H1 (cell line): ENCODE measurements at regions not wholly inside any gene's neighbourhood (a gene's known extent, or its start where the extent isn't known, plus 50 kb on each side); places are given as distances from the start of the nearest gene placed in this dataset.

Experiments
- CTCF ChIA-PET: fragments of 300-600 bp; sonication (Branson Sonifier 250); formaldehyde crosslinking; loops from one replicate; lab custom pipeline; 2021; ENCODE audit not compliant: partially characterized antibody; lab: Charles Lee
- POLR2A ChIA-PET: fragments of 300-600 bp; sonication (Branson Sonifier 250); formaldehyde crosslinking; loops from one replicate; lab custom pipeline; 2021; ENCODE audit warnings: inconsistent platforms; ENCODE audit not compliant: partially characterized antibody; lab: Charles Lee
- DNase-seq, 2 experiments: peaks; one replicate each; pipeline versions ENCODE4 v3.0.0 to v3.0.0-alpha.2; 2010 to 2022; ENCODE audit warnings: low spot score in 2 of 2, low read depth in 1 of 2, mixed read lengths in 1 of 2
- FAIRE-seq: peaks from 2 replicates; lab custom pipeline; 2011; peaks lifted over from hg19 to GRCh38; lab: Jason Lieb, UNC
- H2AFZ ChIP-seq: 2 replicates; pipeline ENCODE4 v1.8.1; 2012; ENCODE audit warnings: low read length, inconsistent platforms
- H2AK5ac ChIP-seq: 2 replicates; pipeline ENCODE4 v1.6.1; 2013; ENCODE audit warnings: low read depth, low read length
- H2BK120ac ChIP-seq: replicated peaks from 2 replicates; pipeline ENCODE3; 2013; ENCODE audit warnings: low read depth, low read length, inconsistent platforms
- H2BK12ac ChIP-seq: 2 replicates; pipeline ENCODE4 v1.6.1; 2013; ENCODE audit warnings: low read depth, low read length
- H2BK15ac ChIP-seq: 2 replicates; pipeline ENCODE4 v1.6.1; 2013; ENCODE audit warnings: low read length
- H2BK20ac ChIP-seq: 2 replicates; pipeline ENCODE4 v1.6.1; 2013; ENCODE audit warnings: low read length
- H2BK5ac ChIP-seq: 2 replicates; pipeline ENCODE4 v1.6.1; 2013; ENCODE audit warnings: low read depth, low read length
- H3K14ac ChIP-seq: 2 replicates; pipeline ENCODE4 v1.6.1; 2013; ENCODE audit warnings: inconsistent platforms; ENCODE audit not compliant: insufficient read length
- H3K18ac ChIP-seq: 2 replicates; pipeline ENCODE4 v1.6.1; 2013; ENCODE audit warnings: low read length; ENCODE audit errors: extremely low read depth
- H3K23ac ChIP-seq: 2 replicates; pipeline ENCODE4 v1.6.1; 2013; ENCODE audit warnings: inconsistent platforms; ENCODE audit not compliant: insufficient read length
- H3K23me2 ChIP-seq: 2 replicates; pipeline ENCODE4 v1.6.1; 2013; ENCODE audit warnings: low read depth, low read length
- H3K27ac ChIP-seq: 2 replicates; pipeline ENCODE4 v1.6.1; 2011; ENCODE audit warnings: low read depth, low read length, inconsistent platforms
- H3K27me3 ChIP-seq, 4 experiments: replicated peaks in 1 of 4; 1 replicate in 1 of 4; 2 replicates in 3 of 4; pipeline versions ENCODE4 v1.6.1 to v1.8.1; 2011 to 2013; ENCODE audit warnings: low read length in 3 of 4, mild to moderate bottlenecking in 3 of 4, inconsistent platforms in 2 of 4, mixed read lengths in 2 of 4, moderate library complexity in 1 of 4; ENCODE audit not compliant: control insufficient read depth in 3 of 4, insufficient read depth in 3 of 4; ENCODE audit errors: extremely low read depth in 1 of 4
- H3K36me3 ChIP-seq, 4 experiments: 2 replicates each; pipeline versions ENCODE4 v1.6.1 to v1.8.1; 2011 to 2013; ENCODE audit warnings: mild to moderate bottlenecking in 4 of 4, low read length in 3 of 4, moderate library complexity in 2 of 4, control low read depth in 1 of 4, inconsistent platforms in 1 of 4; ENCODE audit not compliant: insufficient read depth in 4 of 4, control insufficient read depth in 2 of 4
- H3K4ac ChIP-seq: replicated peaks from 2 replicates; pipeline ENCODE3; 2013; ENCODE audit warnings: low read length, low read depth, mixed read lengths, inconsistent platforms; ENCODE audit not compliant: insufficient read length
- H3K4me1 ChIP-seq, 4 experiments: replicated peaks in 1 of 4; 1 replicate in 1 of 4; 2 replicates in 3 of 4; pipeline versions ENCODE4 v1.6.1 to v1.8.1; 2011 to 2013; ENCODE audit warnings: low read length in 3 of 4, inconsistent platforms in 2 of 4, mixed read lengths in 1 of 4; ENCODE audit not compliant: insufficient read depth in 4 of 4, control insufficient read depth in 3 of 4
- H3K4me2 ChIP-seq, 2 experiments: 2 replicates each; pipeline versions ENCODE4 v1.6.1 to v1.8.1; 2011 to 2013; ENCODE audit warnings: low read depth in 2 of 2, low read length in 2 of 2, control low read depth in 1 of 2, inconsistent platforms in 1 of 2, mild to moderate bottlenecking in 1 of 2; ENCODE audit not compliant: insufficient read depth in 1 of 2
- H3K4me3 ChIP-seq, 4 experiments: fragments of 200-600, 300-600 bp in 1 of 4; sonication (generic), shearing (Covaris generic), sonication (Bioruptor Twin) in 1 of 4; 2 replicates each; pipeline versions ENCODE4 v1.5.1 to v1.8.1; 2011 to 2016; ENCODE audit warnings: low read length in 4 of 4, low read depth in 3 of 4, control low read depth in 2 of 4, inconsistent platforms in 2 of 4, mild to moderate bottlenecking in 2 of 4, mixed read lengths in 1 of 4, moderate library complexity in 1 of 4; ENCODE audit not compliant: insufficient read depth in 2 of 4; ENCODE audit errors: extremely low read depth in 1 of 4
- H3K56ac ChIP-seq: replicated peaks from 2 replicates; pipeline ENCODE3; 2013; ENCODE audit warnings: low read depth, mild to moderate bottlenecking, mixed read lengths, low read length, inconsistent platforms; ENCODE audit not compliant: insufficient read length
- H3K79me1 ChIP-seq: 2 replicates; pipeline ENCODE4 v1.6.1; 2013; ENCODE audit warnings: low read depth, low read length, control low read depth
- H3K79me2 ChIP-seq, 2 experiments: 2 replicates each; pipeline versions ENCODE4 v1.6.1 to v1.8.1; 2012 to 2013; ENCODE audit warnings: low read length in 2 of 2, mild to moderate bottlenecking in 2 of 2, inconsistent platforms in 1 of 2; ENCODE audit not compliant: insufficient read depth in 2 of 2, control insufficient read depth in 1 of 2
- H3K9ac ChIP-seq, 4 experiments: replicated peaks in 1 of 4; 1 replicate in 1 of 4; 2 replicates in 3 of 4; pipeline versions ENCODE4 v1.6.1 to v1.8.1; 2011 to 2013; ENCODE audit warnings: low read depth in 3 of 4, low read length in 3 of 4, control low read depth in 2 of 4, mild to moderate bottlenecking in 2 of 4, moderate library complexity in 2 of 4, inconsistent platforms in 1 of 4; ENCODE audit errors: extremely low read depth in 1 of 4
- H3K9me3 ChIP-seq, 2 experiments: 2 replicates each; pipeline versions ENCODE4 v1.6.1 to v1.8.1; 2012 to 2013; ENCODE audit warnings: mild to moderate bottlenecking in 2 of 2, moderate library complexity in 2 of 2, control low read depth in 1 of 2, inconsistent platforms in 1 of 2, low read depth in 1 of 2, low read length in 1 of 2, mixed read lengths in 1 of 2; ENCODE audit not compliant: insufficient read depth in 2 of 2
- H4K20me1 ChIP-seq, 2 experiments: replicated peaks in 1 of 2; 2 replicates each; pipeline versions ENCODE3 to v1.8.1; 2011 to 2013; ENCODE audit warnings: inconsistent platforms in 2 of 2, low read length in 2 of 2, mild to moderate bottlenecking in 1 of 2; ENCODE audit not compliant: insufficient read depth in 2 of 2, control insufficient read depth in 1 of 2
- H4K5ac ChIP-seq: 2 replicates; pipeline ENCODE4 v1.6.1; 2013; ENCODE audit warnings: low read length, low read depth, mixed read lengths, inconsistent platforms; ENCODE audit not compliant: insufficient read length
- H4K8ac ChIP-seq: 2 replicates; pipeline ENCODE4 v1.8.0; 2013; ENCODE audit warnings: mild to moderate bottlenecking, moderate library complexity, low read length, inconsistent platforms; ENCODE audit not compliant: insufficient read depth; ENCODE audit errors: extremely low read depth
- H4K91ac ChIP-seq: replicated peaks from 2 replicates; pipeline ENCODE3; 2013; ENCODE audit warnings: low read length, mixed read lengths, inconsistent platforms; ENCODE audit not compliant: insufficient read length
- BACH1 ChIP-seq: IDR thresholded peaks from 2 replicates; pipeline ENCODE4 v1.6.1; 2012; ENCODE audit warnings: low read length, improper control_type of control experiment
- BRCA1 ChIP-seq: IDR thresholded peaks from 2 replicates; pipeline ENCODE4 v1.6.1; 2012; ENCODE audit warnings: low read depth, low read length, improper control_type of control experiment
- KDM1A ChIP-seq: fragments of 200-600, 300-600 bp; sonication (generic); IDR thresholded peaks from 2 replicates; pipeline ENCODE4 v1.7.1; 2016; ENCODE audit warnings: mild to moderate bottlenecking, low read length, borderline replicate concordance
- NANOG ChIP-seq: IDR thresholded peaks from 2 replicates; pipeline ENCODE4 v1.6.1; 2011; ENCODE audit warnings: low read length, low read depth, mild to moderate bottlenecking, inconsistent platforms; ENCODE audit not compliant: insufficient read depth, poor library complexity, severe bottlenecking
- POLR2A ChIP-seq, 2 experiments: IDR thresholded peaks; 1 replicate in 1 of 2; 2 replicates in 1 of 2; pipeline ENCODE4 v1.6.1; 2011; ENCODE audit warnings: low read depth in 2 of 2, low read length in 2 of 2, mild to moderate bottlenecking in 2 of 2; ENCODE audit errors: control extremely low read depth in 1 of 2
- RAD21 ChIP-seq, 2 experiments: IDR thresholded peaks in 1 of 2; conservative IDR thresholded peaks in 1 of 2; 2 replicates each; pipeline ENCODE4 v1.6.1; 2011; ENCODE audit warnings: low read depth in 2 of 2, low read length in 2 of 2, improper control_type of control experiment in 1 of 2, inconsistent platforms in 1 of 2, mild to moderate bottlenecking in 1 of 2, moderate library complexity in 1 of 2
- TAF7 ChIP-seq: optimal IDR thresholded peaks from 2 replicates; pipeline ENCODE3; 2011; ENCODE audit warnings: low read depth, mild to moderate bottlenecking, inconsistent platforms, low read length, moderate library complexity, borderline replicate concordance
- TBP ChIP-seq: IDR thresholded peaks from 2 replicates; pipeline ENCODE4 v1.6.1; 2011; ENCODE audit warnings: low read depth, low read length, improper control_type of control experiment
- WGBS, 2 experiments: shearing (Covaris generic) in 1 of 2; methylation state at CpG; one replicate each; pipeline versions ENCODE4 v1.1.6 to v1.1.7; 2013 to 2015; ENCODE audit warnings: low lambda C conversion rate in 2 of 2, mixed read lengths in 2 of 2, inconsistent platforms in 1 of 2, low coverage in 1 of 2, missing lambda C conversion rate in 1 of 2; ENCODE audit not compliant: insufficient replicate concordance in 2 of 2, insufficient coverage in 1 of 2, insufficient read length in 1 of 2; ENCODE audit errors: extremely low coverage in 1 of 2, missing lambda C conversion rate in 1 of 2; 5-methylcytosine and 5-hydroxymethylcytosine counted together

GRCh38 chr4:157751631-157752030 is 421.2 kb downstream of the GASK1B start:
- no peak overlapping the region for H3K23ac ChIP-seq
- 90% methylated on average over 2 of the region's 2 CpGs; no CpG with 5 or more reads in 1 of the 2 experiments for WGBS, 2 experiments
- H2BK15ac ChIP-seq = no peak overlapping the region

More at GRCh38 chr4:157751631-157752030, 421.2 kb downstream of the GASK1B start:
- Histone ChIP-seq H2BK120ac (no peak overlapping the region), H3K79me1 (no peaks in the 10 kb centered on the region), H3K23me2 (no peaks in the 10 kb centered on the region), H3K36me3 (no peaks in the 10 kb centered on the region), H3K9ac (no peak overlapping the region), H3K56ac (no peak overlapping the region), H4K20me1 (no peaks in the 10 kb centered on the region), H4K91ac (no peak overlapping the region), H3K79me2 (no peaks in the 10 kb centered on the region), H3K4ac (no peak overlapping the region), H2BK12ac (no peak overlapping the region), H3K9me3 (0 out of 4 replicates have a peak, but pooled peaks cover 0 to 2% of the 10 kb centered on the region in 2 experiments), H3K27me3 (no peaks in the 10 kb centered on the region), H2BK5ac (no peak overlapping the region), H3K4me1 (no peaks in the 10 kb centered on the region), H4K8ac (no peak overlapping the region), H2BK20ac (no peak overlapping the region), H2AFZ (no peak overlapping the region), H3K27ac (no peak overlapping the region), H4K5ac (no peak overlapping the region), H3K18ac (no peak overlapping the region), H3K4me3 (no peak overlapping the region), H2AK5ac (no peak overlapping the region), H3K14ac (no peak overlapping the region), H3K4me2 (no peak overlapping the region)
- ChIA-PET CTCF (no interaction called here), POLR2A (no interaction called here)
- TF ChIP-seq NANOG = no peak
- TF ChIP-seq TAF7 = no peak
- no peak for TF ChIP-seq BRCA1
- TF ChIP-seq POLR2A (IDR thresholded peaks at IDR 0.05; ENCODE audit: control extremely low read depth in 1 of 2, low read depth in 2 of 2, low read length in 2 of 2) = no peak
- no peak for TF ChIP-seq RAD21 (IDR thresholded peaks at IDR 0.05 in 1 of 2, conservative IDR thresholded peaks at IDR 0.05 in 1 of 2; ENCODE audit: low read depth in 2 of 2, low read length in 2 of 2)
- no peak for TF ChIP-seq KDM1A
- no peak for TF ChIP-seq BACH1
- TF ChIP-seq TBP = no peak
- DNase-seq (no peak), FAIRE-seq (no peak)
